HepG2 (cell line): ENCODE measurements at regions not wholly inside any gene's neighbourhood (a gene's known extent, or its start where the extent isn't known, plus 50 kb on each side); places are given as distances from the start of the nearest gene placed in this dataset.

Experiments
- HOXD1 ChIP-seq: sonication (generic); formaldehyde crosslinking; IDR thresholded peaks from 2 replicates; pipeline ENCODE4 v1.5.0; 2020; ENCODE audit warnings: missing genetic modification reagents
- NCOR1 ChIP-seq: fragments of 200-600 bp; sonication (generic); IDR thresholded peaks from 2 replicates; pipeline ENCODE4 v1.7.0; 2017; ENCODE audit warnings: antibody characterized with exemption, low read length, borderline replicate concordance
- SRF ChIP-seq: IDR thresholded peaks from 2 replicates; pipeline ENCODE4 v1.6.1; 2011; ENCODE audit warnings: mild to moderate bottlenecking, low read depth, low read length, moderate library complexity
- YY1 ChIP-seq: IDR thresholded peaks from 2 replicates; pipeline ENCODE4 v1.6.1; 2011; ENCODE audit warnings: low read length, low read depth, moderate library complexity, mild to moderate bottlenecking; ENCODE audit not compliant: insufficient read depth, insufficient replicate concordance
- ZBTB8A ChIP-seq: sonication (generic); formaldehyde crosslinking; IDR thresholded peaks from 2 replicates; pipeline ENCODE4 v1.4.0; 2020; ENCODE audit warnings: mild to moderate bottlenecking, low read depth, missing genetic modification reagents, borderline replicate concordance
- ZKSCAN8 ChIP-seq: IDR thresholded peaks from 2 replicates; pipeline ENCODE4 v1.6.1; 2016; ENCODE audit warnings: borderline replicate concordance, missing genetic modification reagents, missing compliant biosample characterization
- ZNF800 ChIP-seq: sonication (generic); formaldehyde crosslinking; IDR thresholded peaks from 2 replicates; pipeline ENCODE4 v1.4.0; 2020; ENCODE audit warnings: missing genetic modification reagents
- TF ChIP-seq, protein P1 (sequence below): sonication (generic); formaldehyde crosslinking; IDR thresholded peaks from 2 replicates; pipeline ENCODE4 v1.4.0; 2020; ENCODE audit warnings: missing genetic modification reagents, borderline replicate concordance

- TF ChIP-seq NCOR1 = no peak
- no peak for TF ChIP-seq SRF
- TF ChIP-seq, protein P1, sequence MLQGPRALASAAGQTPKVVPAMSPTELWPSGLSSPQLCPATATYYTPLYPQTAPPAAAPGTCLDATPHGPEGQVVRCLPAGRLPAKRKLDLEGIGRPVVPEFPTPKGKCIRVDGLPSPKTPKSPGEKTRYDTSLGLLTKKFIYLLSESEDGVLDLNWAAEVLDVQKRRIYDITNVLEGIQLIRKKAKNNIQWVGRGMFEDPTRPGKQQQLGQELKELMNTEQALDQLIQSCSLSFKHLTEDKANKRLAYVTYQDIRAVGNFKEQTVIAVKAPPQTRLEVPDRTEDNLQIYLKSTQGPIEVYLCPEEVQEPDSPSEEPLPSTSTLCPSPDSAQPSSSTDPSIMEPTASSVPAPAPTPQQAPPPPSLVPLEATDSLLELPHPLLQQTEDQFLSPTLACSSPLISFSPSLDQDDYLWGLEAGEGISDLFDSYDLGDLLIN (CRISPR knock-in tag) = no peak
- no peak for TF ChIP-seq ZNF800
- no peak for TF ChIP-seq ZKSCAN8 (CRISPR knock-in tag)
- TF ChIP-seq YY1 = no peak
- TF ChIP-seq HOXD1 (CRISPR knock-in tag) = no peak
- TF ChIP-seq ZBTB8A (CRISPR knock-in tag) = no peak
Observed at GRCh38 chr1:207223162-207223561, 98.3 kb upstream of the CD55 start.
